ENCODE measurements at regions not wholly inside any gene's neighbourhood (a gene's known extent, or its start where the extent isn't known, plus 50 kb on each side); places are given as distances from the start of the nearest gene placed in this dataset.

GRCh38 chr6:91669154-91669870 lies 1082.4 kb upstream of the MAP3K7 start:
- Histone ChIP-seq H3K4me3 (ENCODE audit: low read depth, low read length) (no peak overlapping the region), H3K36me3 (ENCODE audit: control insufficient read depth, insufficient read depth, low read length) (no peaks in the 10 kb centered on the region), H3K27me3 (replicated peaks; ENCODE audit: control insufficient read depth, insufficient read depth, low read length) (no peaks in the 10 kb centered on the region), H3K9me3 (no peaks in the 10 kb centered on the region), H3K4me1 (no peaks in the 10 kb centered on the region)
- CTCF ChIA-PET, result no interaction called here
- DNase-seq, result no peak
- intact Hi-C loops (cut with micrococcal nuclease; ENCODE audit: unreplicated experiment), result no loop called here
- no peaks in the 10 kb centered on the region for H3K9me3 Mint-ChIP-seq (ENCODE audit: unreplicated experiment)
- TF ChIP-seq CTCF (IDR thresholded peaks at IDR 0.05; ENCODE audit: insufficient read depth in 1 of 2, low read depth in 1 of 2, low read length in 1 of 2, severe bottlenecking in 1 of 2, unreplicated experiment in 1 of 2), result no peak
- no peaks in the 10 kb centered on the region for H3K27me3 Mint-ChIP-seq (ENCODE audit: insufficient read depth, unreplicated experiment)
- no TSS peak for BruUV-seq (replicated peaks)
- no peak overlapping the region for H3K4me3 Mint-ChIP-seq (ENCODE audit: unreplicated experiment)
- POLR2A ChIA-PET, result no interaction called here
- H3K4me1 Mint-ChIP-seq (ENCODE audit: low read depth, unreplicated experiment), result no peaks in the 10 kb centered on the region
- no peak overlapping the region for H3K27ac Mint-ChIP-seq (ENCODE audit: unreplicated experiment)
- no peaks in the 10 kb centered on the region for H3K36me3 Mint-ChIP-seq (ENCODE audit: insufficient read depth, unreplicated experiment)

- H3K27me3 Mint-ChIP-seq (ENCODE audit: insufficient read depth, unreplicated experiment), result no peaks in the 10 kb centered on the region
- H3K9me3 Mint-ChIP-seq (ENCODE audit: unreplicated experiment), result no peaks in the 10 kb centered on the region
- BruUV-seq (replicated peaks), result no TSS peak
- Histone ChIP-seq H3K27me3 (replicated peaks; ENCODE audit: control insufficient read depth, insufficient read depth, low read length) (no peaks in the 10 kb centered on the region), H3K4me3 (ENCODE audit: low read depth, low read length) (no peak overlapping the region), H3K36me3 (ENCODE audit: control insufficient read depth, insufficient read depth, low read length) (no peaks in the 10 kb centered on the region), H3K9me3 (no peaks in the 10 kb centered on the region), H3K4me1 (no peaks in the 10 kb centered on the region)
- H3K4me3 Mint-ChIP-seq (ENCODE audit: unreplicated experiment), result no peak overlapping the region
- TF ChIP-seq CTCF (IDR thresholded peaks at IDR 0.05; ENCODE audit: insufficient read depth in 1 of 2, low read depth in 1 of 2, low read length in 1 of 2, severe bottlenecking in 1 of 2, unreplicated experiment in 1 of 2), result no peak
- H3K27ac Mint-ChIP-seq (ENCODE audit: unreplicated experiment), result no peak overlapping the region
- intact Hi-C loops (cut with micrococcal nuclease; ENCODE audit: unreplicated experiment), result no loop called here
- H3K4me1 Mint-ChIP-seq (ENCODE audit: low read depth, unreplicated experiment), result no peaks in the 10 kb centered on the region
- POLR2A ChIA-PET, result no interaction called here
- H3K36me3 Mint-ChIP-seq (ENCODE audit: insufficient read depth, unreplicated experiment), result no peaks in the 10 kb centered on the region
- no peak for DNase-seq
- CTCF ChIA-PET, result no interaction called here
Measured at GRCh38 chr6:91667596-91667995, 1080.7 kb upstream of the MAP3K7 start.

- Histone ChIP-seq H3K4me3 (ENCODE audit: low read depth, low read length) (no peak overlapping the region), H3K9me3 (no peaks in the 10 kb centered on the region), H3K36me3 (ENCODE audit: control insufficient read depth, insufficient read depth, low read length) (no peaks in the 10 kb centered on the region), H3K27me3 (replicated peaks; ENCODE audit: control insufficient read depth, insufficient read depth, low read length) (no peaks in the 10 kb centered on the region), H3K4me1 (no peaks in the 10 kb centered on the region)
- ChIA-PET POLR2A (no interaction called here), CTCF (no interaction called here)
- no TSS peak for BruUV-seq (replicated peaks)
- DNase-seq, result no peak
- no peak for TF ChIP-seq CTCF (IDR thresholded peaks at IDR 0.05; ENCODE audit: insufficient read depth in 1 of 2, low read depth in 1 of 2, low read length in 1 of 2, severe bottlenecking in 1 of 2, unreplicated experiment in 1 of 2)
- Mint-ChIP-seq H3K4me1 (ENCODE audit: low read depth, unreplicated experiment) (no peaks in the 10 kb centered on the region), H3K27ac (ENCODE audit: unreplicated experiment) (no peak overlapping the region), H3K9me3 (ENCODE audit: unreplicated experiment) (no peaks in the 10 kb centered on the region), H3K36me3 (ENCODE audit: insufficient read depth, unreplicated experiment) (no peaks in the 10 kb centered on the region), H3K27me3 (ENCODE audit: insufficient read depth, unreplicated experiment) (no peaks in the 10 kb centered on the region), H3K4me3 (ENCODE audit: unreplicated experiment) (no peak overlapping the region)
- intact Hi-C loops (cut with micrococcal nuclease; ENCODE audit: unreplicated experiment), result no loop called here
Measured at GRCh38 chr6:91664327-91664959, 1077.6 kb upstream of the MAP3K7 start.

Measured in Caco-2 (cell line).